T-helper 1 cell treated with Interleukin-12 subunit alpha and Interleukin-12 subunit beta and Interleukin-4 antibody, amounts not matched to agents 30 μg/mL and 1 μg/mL, for 36 hours (primary cell): ENCODE measurements at regions not wholly inside any gene's neighbourhood (a gene's known extent, or its start where the extent isn't known, plus 50 kb on each side); places are given as distances from the start of the nearest gene placed in this dataset.
"Not testable (repeated sequence)": the region's sequence is repeated elsewhere in the genome, so short reads cannot be mapped to it uniquely, and the experiment has no call there.

Experiments
- H3K27ac Mint-ChIP-seq: one replicate; pipeline ENCODE4 v1.8.0; 2021; ENCODE audit warnings: mild to moderate bottlenecking, mixed read lengths
- H3K27me3 Mint-ChIP-seq: one replicate; pipeline ENCODE4 v1.8.0; 2021; ENCODE audit warnings: low read depth, mixed read lengths
- H3K36me3 Mint-ChIP-seq: one replicate; pipeline ENCODE4 v1.8.0; 2021; ENCODE audit warnings: low read depth, mixed read lengths
- H3K4me1 Mint-ChIP-seq: one replicate; pipeline ENCODE4 v1.8.0; 2021; ENCODE audit warnings: low read depth, mixed read lengths
- H3K4me3 Mint-ChIP-seq: one replicate; pipeline ENCODE4 v1.8.0; 2021; ENCODE audit warnings: mild to moderate bottlenecking, moderate library complexity, mixed read lengths
- H3K9me3 Mint-ChIP-seq: one replicate; pipeline ENCODE4 v1.8.0; 2021; ENCODE audit warnings: mixed read lengths

- Mint-ChIP-seq H3K36me3 (no peaks in the 10 kb centered on the region), H3K27ac (no peak overlapping the region), H3K4me3 (no peak overlapping the region), H3K4me1 (no peaks in the 10 kb centered on the region), H3K9me3 (no peaks in the 10 kb centered on the region), H3K27me3 (no peaks in the 10 kb centered on the region)
Observed at GRCh38 chr5:164501344-164501743, 995.9 kb downstream of the MAT2B start.

DNA sequence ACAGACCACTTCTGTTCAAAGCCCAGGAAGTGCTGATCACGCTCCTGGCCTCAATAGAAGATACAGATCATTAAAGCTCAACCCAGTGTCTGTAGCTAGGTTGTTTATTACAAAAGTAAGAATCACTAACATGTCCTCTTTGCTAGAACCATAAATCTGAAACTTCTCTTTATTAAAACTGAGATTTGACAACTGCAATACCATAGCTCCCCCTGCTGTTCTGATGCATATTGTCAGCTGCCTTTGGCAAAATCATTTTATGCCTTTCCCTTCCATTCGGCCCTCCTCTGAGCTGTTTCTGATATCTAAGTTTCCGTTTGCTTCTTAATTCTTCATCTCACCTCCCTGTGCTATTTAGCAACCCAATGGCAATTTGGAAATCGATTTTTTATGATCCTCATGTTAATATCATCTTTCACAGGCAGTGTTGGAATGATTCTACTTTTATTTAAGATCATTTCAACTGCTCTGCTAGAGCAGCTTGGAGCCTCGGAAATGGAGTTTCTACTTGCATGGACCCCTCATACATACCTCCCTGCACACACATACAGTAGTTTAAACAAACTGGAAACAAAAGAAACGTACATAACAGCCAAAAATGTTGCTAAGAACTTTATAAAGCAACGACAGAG, 998.8 kb downstream of the MAT2B start:
- Mint-ChIP-seq H3K4me3 (no peak overlapping the region), H3K9me3 (no peaks in the 10 kb centered on the region), H3K27me3 (no peaks in the 10 kb centered on the region), H3K4me1 (no peaks in the 10 kb centered on the region), H3K27ac (no peak overlapping the region), H3K36me3 (no peaks in the 10 kb centered on the region)

- no peaks in the 10 kb centered on the region for H3K9me3 Mint-ChIP-seq
- H3K27me3 Mint-ChIP-seq, result no peaks in the 10 kb centered on the region
- no peak overlapping the region for H3K27ac Mint-ChIP-seq
- no peaks in the 10 kb centered on the region for H3K4me1 Mint-ChIP-seq
- H3K4me3 Mint-ChIP-seq, result no peak overlapping the region
- H3K36me3 Mint-ChIP-seq, result no peaks in the 10 kb centered on the region
Observed at GRCh38 chr5:164505791-164506190, 1000.4 kb downstream of the MAT2B start.

GRCh38 chr5:164518067-164518740, 1012.8 kb downstream of the MAT2B start:
- no peaks in the 10 kb centered on the region for H3K27me3 Mint-ChIP-seq
- H3K27ac Mint-ChIP-seq, result no peak overlapping the region
- H3K36me3 Mint-ChIP-seq, result no peaks in the 10 kb centered on the region
- no peaks in the 10 kb centered on the region for H3K9me3 Mint-ChIP-seq
- no peaks in the 10 kb centered on the region for H3K4me1 Mint-ChIP-seq
- no peak overlapping the region for H3K4me3 Mint-ChIP-seq

- Mint-ChIP-seq H3K9me3 (no peaks in the 10 kb centered on the region), H3K36me3 (no peaks in the 10 kb centered on the region), H3K27ac (no peak overlapping the region), H3K27me3 (no peaks in the 10 kb centered on the region), H3K4me1 (no peaks in the 10 kb centered on the region), H3K4me3 (no peak overlapping the region)
Observed at GRCh38 chr5:164518741-164519080, 1013.3 kb downstream of the MAT2B start.

- H3K36me3 Mint-ChIP-seq, result no peaks in the 10 kb centered on the region
- H3K27me3 Mint-ChIP-seq, result no peaks in the 10 kb centered on the region
- no peaks in the 10 kb centered on the region for H3K9me3 Mint-ChIP-seq
- H3K4me3 Mint-ChIP-seq, result no peak overlapping the region
- H3K27ac Mint-ChIP-seq, result no peak overlapping the region
- no peaks in the 10 kb centered on the region for H3K4me1 Mint-ChIP-seq
Observed at GRCh38 chr5:164532235-164532900, 1026.9 kb downstream of the MAT2B start.

DNA sequence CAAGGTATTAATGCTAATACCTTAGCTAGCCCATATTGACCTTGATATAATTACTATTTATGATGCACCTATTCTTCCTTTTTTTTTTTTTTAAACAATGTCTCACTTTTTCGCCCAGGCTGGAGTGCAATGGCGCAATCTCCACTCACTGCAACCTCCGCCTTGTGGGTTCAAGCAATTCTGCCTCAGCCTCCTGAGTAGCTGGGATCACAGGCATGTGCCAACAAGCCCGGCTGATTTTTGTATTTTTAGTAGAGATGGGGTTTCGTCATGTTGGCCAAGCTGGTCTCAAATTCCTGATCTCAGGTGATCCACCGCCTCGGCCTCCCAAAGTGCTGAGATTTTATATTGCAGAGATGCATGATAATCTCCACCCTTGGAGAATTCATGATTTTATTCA, 1028.0 kb downstream of the MAT2B start:
- H3K4me3 Mint-ChIP-seq, H3K27ac Mint-ChIP-seq, H3K36me3 Mint-ChIP-seq: not testable (repeated sequence)

GRCh38 chr5:164540174-164540573, 1034.8 kb downstream of the MAT2B start:
- no peaks in the 10 kb centered on the region for H3K4me1 Mint-ChIP-seq
- no peaks in the 10 kb centered on the region for H3K27me3 Mint-ChIP-seq
- H3K4me3 Mint-ChIP-seq, result no peak overlapping the region
- H3K9me3 Mint-ChIP-seq, result no peaks in the 10 kb centered on the region
- H3K36me3 Mint-ChIP-seq, result no peaks in the 10 kb centered on the region
- H3K27ac Mint-ChIP-seq, result no peak overlapping the region

More for the DNA sequence above, 1028.0 kb downstream of the MAT2B start:
- not testable (repeated sequence) for H3K27me3 Mint-ChIP-seq, H3K4me1 Mint-ChIP-seq, H3K9me3 Mint-ChIP-seq

- no peaks in the 10 kb centered on the region for H3K27me3 Mint-ChIP-seq
- no peaks in the 10 kb centered on the region for H3K4me1 Mint-ChIP-seq
- H3K9me3 Mint-ChIP-seq, result peaks cover 3% of the 10 kb centered on the region
- no peak overlapping the region for H3K4me3 Mint-ChIP-seq
- H3K27ac Mint-ChIP-seq, result no peak overlapping the region
- no peaks in the 10 kb centered on the region for H3K36me3 Mint-ChIP-seq
Observed at GRCh38 chr5:164545507-164545906, 1040.1 kb downstream of the MAT2B start.

DNA sequence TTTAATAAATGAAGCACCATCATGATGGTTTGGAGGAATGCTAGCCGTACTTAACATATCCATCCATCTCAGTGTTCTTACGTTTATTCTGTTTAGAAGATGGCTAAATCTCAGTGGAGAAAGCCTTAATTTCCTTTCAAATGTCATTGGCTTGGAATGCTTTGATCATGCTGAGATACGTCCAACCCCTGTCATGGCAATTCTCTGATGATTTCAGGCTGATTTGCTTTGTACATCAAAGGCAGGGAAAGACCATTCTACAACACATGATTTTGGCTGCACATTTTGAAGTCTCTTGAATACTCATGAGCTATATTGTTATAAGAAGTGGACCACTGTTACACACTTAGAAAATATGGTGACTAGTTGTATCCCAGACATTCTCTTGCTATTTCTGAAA, 1048.4 kb downstream of the MAT2B start:
- Mint-ChIP-seq H3K27ac (no peak overlapping the region), H3K27me3 (no peaks in the 10 kb centered on the region), H3K4me3 (no peak overlapping the region), H3K4me1 (no peaks in the 10 kb centered on the region), H3K36me3 (no peaks in the 10 kb centered on the region), H3K9me3 (peaks cover 3% of the 10 kb centered on the region)

DNA sequence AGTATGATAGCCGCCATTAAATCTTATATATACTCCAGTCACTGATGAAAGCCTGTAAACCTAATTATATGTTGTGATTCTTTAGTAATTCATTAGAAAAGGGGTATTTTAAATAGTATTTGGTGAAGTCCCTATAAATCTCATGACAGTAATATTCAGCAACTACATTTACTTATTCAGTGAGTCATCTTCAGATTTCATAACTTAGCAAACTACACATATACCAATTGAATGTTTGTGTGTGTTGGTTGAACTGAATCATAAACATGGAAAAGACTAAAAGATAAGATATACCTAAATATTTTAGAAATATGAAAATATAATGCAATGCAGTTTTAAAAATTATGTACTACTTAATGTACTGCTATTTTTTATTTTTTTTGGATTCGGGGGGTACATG, 1050.4 kb downstream of the MAT2B start:
- Mint-ChIP-seq H3K4me3 (no peak overlapping the region), H3K4me1 (no peaks in the 10 kb centered on the region), H3K27me3 (no peaks in the 10 kb centered on the region), H3K36me3 (no peaks in the 10 kb centered on the region), H3K27ac (no peak overlapping the region), H3K9me3 (no peaks in the 10 kb centered on the region)

DNA sequence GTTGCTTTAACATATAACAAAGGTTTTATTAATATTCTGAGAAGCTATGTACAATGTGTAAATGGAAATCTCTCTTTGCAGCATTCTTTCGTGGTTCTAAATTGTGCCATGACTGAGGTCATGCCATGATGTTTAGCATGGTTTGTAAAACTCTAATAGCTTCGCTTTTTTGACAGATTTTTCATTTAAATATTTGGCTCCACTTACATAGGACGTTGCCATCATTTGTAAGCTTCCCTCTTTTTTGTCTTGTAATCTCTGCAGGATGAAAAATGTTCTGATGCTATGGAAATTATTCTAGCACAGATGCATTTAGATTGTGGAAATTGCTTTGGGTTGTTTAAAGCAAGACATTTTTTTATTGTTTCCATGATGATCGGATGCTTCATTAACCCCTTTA, 1054.8 kb downstream of the MAT2B start:
- Mint-ChIP-seq H3K9me3 (no peaks in the 10 kb centered on the region), H3K27ac (no peak overlapping the region), H3K27me3 (no peaks in the 10 kb centered on the region), H3K4me1 (no peaks in the 10 kb centered on the region), H3K36me3 (no peaks in the 10 kb centered on the region), H3K4me3 (no peak overlapping the region)

- H3K4me1 Mint-ChIP-seq, result no peaks in the 10 kb centered on the region
- H3K27ac Mint-ChIP-seq, result no peak overlapping the region
- no peaks in the 10 kb centered on the region for H3K36me3 Mint-ChIP-seq
- H3K4me3 Mint-ChIP-seq, result no peak overlapping the region
- H3K9me3 Mint-ChIP-seq, result no peaks in the 10 kb centered on the region
- no peaks in the 10 kb centered on the region for H3K27me3 Mint-ChIP-seq
Observed at GRCh38 chr5:164561933-164562872, 1056.8 kb downstream of the MAT2B start.

DNA sequence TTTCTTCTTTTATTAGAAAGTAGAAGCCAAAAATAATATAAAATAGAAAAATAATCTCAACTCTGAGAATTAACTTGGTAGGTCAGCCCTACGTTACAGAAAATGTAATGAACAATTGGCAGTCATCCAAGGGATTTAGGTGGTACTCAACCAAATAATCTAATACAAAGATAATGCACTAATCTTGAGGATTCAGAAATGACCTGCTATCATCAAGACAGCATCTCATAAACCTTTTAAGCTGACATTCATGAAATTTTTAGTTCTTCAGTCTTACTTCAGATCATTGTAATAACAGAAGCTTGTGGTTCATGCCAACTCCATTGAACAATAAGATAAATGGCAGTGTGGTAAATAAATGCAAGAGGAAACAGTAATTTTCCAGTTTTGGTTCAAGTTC, 1058.0 kb downstream of the MAT2B start:
- no peaks in the 10 kb centered on the region for H3K4me1 Mint-ChIP-seq
- H3K27ac Mint-ChIP-seq, result no peak overlapping the region
- H3K27me3 Mint-ChIP-seq, result no peaks in the 10 kb centered on the region
- H3K9me3 Mint-ChIP-seq, result no peaks in the 10 kb centered on the region
- no peak overlapping the region for H3K4me3 Mint-ChIP-seq
- H3K36me3 Mint-ChIP-seq, result no peaks in the 10 kb centered on the region
